Parathyroid adenoma (tissue), 2 donors: ENCODE measurements at regions not wholly inside any gene's neighbourhood (a gene's known extent, or its start where the extent isn't known, plus 50 kb on each side); places are given as distances from the start of the nearest gene placed in this dataset.

Source experiments
- H2AFZ ChIP-seq: fragments of 300-600 bp; sonication (generic); one replicate; pipeline ENCODE4 v1.7.0; 2017; ENCODE audit warnings: antibody characterized with exemption, mild to moderate bottlenecking
- H3K27ac ChIP-seq: fragments of 300-600 bp; sonication (generic); one replicate; pipeline ENCODE4 v1.7.0; 2017
- H3K27me3 ChIP-seq: fragments of 300-600 bp; sonication (generic); one replicate; pipeline ENCODE4 v1.7.0; 2017; ENCODE audit warnings: low read length; ENCODE audit not compliant: control insufficient read depth, insufficient read depth
- H3K36me3 ChIP-seq: fragments of 300-600 bp; sonication (generic); one replicate; pipeline ENCODE4 v1.7.0; 2017; ENCODE audit warnings: low read length; ENCODE audit not compliant: control insufficient read depth, insufficient read depth
- H3K4me1 ChIP-seq: fragments of 300-600 bp; sonication (generic); one replicate; pipeline ENCODE4 v1.7.0; 2017; ENCODE audit warnings: control low read depth
- H3K4me2 ChIP-seq: fragments of 300-600 bp; sonication (generic); one replicate; pipeline ENCODE4 v1.7.0; 2017; ENCODE audit warnings: low read length
- H3K4me3 ChIP-seq: fragments of 300-600 bp; sonication (generic); one replicate; pipeline ENCODE4 v1.7.0; 2017; ENCODE audit warnings: low read depth, low read length
- H3K79me2 ChIP-seq: fragments of 300-600 bp; sonication (generic); one replicate; pipeline ENCODE4 v1.7.0; 2017; ENCODE audit warnings: control low read depth
- H3K9ac ChIP-seq: fragments of 300-600 bp; sonication (generic); one replicate; pipeline ENCODE4 v1.7.0; 2017; ENCODE audit warnings: mild to moderate bottlenecking
- H3K9me3 ChIP-seq: fragments of 300-600 bp; sonication (generic); one replicate; pipeline ENCODE4 v1.7.0; 2017; ENCODE audit warnings: low read length; ENCODE audit not compliant: control insufficient read depth
- TF ChIP-seq, protein P1 (sequence below): fragments of 300-600 bp; sonication (generic); IDR thresholded peaks from one replicate; pipeline ENCODE4 v1.7.0; 2017; ENCODE audit warnings: antibody characterized with exemption, mild to moderate bottlenecking
- donor health status: primary hyperparathyroidism.

DNA sequence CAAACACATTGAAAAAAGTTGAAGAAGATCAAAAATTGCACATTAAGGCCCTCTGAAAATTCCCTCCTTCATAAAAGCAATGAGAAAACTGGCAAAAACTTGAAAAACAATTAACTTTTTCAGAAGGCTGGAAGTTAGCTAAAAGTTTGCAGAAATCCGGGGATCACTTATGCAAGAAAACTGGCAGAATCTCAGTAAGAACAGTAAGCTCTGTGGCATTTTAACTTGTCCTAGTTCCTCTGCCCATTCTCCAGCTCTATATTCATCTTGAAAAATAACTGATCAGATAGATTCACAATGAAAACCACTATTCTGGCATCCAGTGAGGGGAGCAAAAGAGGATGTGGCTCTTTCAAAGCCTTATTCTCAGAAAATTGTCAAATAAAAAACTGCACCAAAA is 566.8 kb downstream of the NTRK3 start:
- TF ChIP-seq, protein P1, sequence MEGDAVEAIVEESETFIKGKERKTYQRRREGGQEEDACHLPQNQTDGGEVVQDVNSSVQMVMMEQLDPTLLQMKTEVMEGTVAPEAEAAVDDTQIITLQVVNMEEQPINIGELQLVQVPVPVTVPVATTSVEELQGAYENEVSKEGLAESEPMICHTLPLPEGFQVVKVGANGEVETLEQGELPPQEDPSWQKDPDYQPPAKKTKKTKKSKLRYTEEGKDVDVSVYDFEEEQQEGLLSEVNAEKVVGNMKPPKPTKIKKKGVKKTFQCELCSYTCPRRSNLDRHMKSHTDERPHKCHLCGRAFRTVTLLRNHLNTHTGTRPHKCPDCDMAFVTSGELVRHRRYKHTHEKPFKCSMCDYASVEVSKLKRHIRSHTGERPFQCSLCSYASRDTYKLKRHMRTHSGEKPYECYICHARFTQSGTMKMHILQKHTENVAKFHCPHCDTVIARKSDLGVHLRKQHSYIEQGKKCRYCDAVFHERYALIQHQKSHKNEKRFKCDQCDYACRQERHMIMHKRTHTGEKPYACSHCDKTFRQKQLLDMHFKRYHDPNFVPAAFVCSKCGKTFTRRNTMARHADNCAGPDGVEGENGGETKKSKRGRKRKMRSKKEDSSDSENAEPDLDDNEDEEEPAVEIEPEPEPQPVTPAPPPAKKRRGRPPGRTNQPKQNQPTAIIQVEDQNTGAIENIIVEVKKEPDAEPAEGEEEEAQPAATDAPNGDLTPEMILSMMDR = no peak

GRCh38 chr15:87687523-87687870 is 569.0 kb downstream of the NTRK3 start:
- no peak overlapping the region for H3K4me2 ChIP-seq
- H3K79me2 ChIP-seq = no peaks in the 10 kb centered on the region
- H3K9ac ChIP-seq = no peak overlapping the region
- TF ChIP-seq, protein P1 = no peak
- H3K27ac ChIP-seq = no peak overlapping the region
- H3K4me1 ChIP-seq = no peaks in the 10 kb centered on the region
- H3K27me3 ChIP-seq = no peaks in the 10 kb centered on the region
- H3K36me3 ChIP-seq = no peaks in the 10 kb centered on the region
- H2AFZ ChIP-seq = no peak overlapping the region
- no peak overlapping the region for H3K4me3 ChIP-seq
- H3K9me3 ChIP-seq = no peaks in the 10 kb centered on the region

More for the DNA sequence above, 566.8 kb downstream of the NTRK3 start:
- Histone ChIP-seq H3K9me3 (no peaks in the 10 kb centered on the region), H3K4me1 (no peaks in the 10 kb centered on the region), H3K27ac (no peak overlapping the region), H3K4me2 (no peak overlapping the region), H3K36me3 (no peaks in the 10 kb centered on the region), H3K9ac (no peak overlapping the region), H3K27me3 (no peaks in the 10 kb centered on the region), H3K4me3 (no peak overlapping the region), H3K79me2 (no peaks in the 10 kb centered on the region), H2AFZ (no peak overlapping the region)

DNA sequence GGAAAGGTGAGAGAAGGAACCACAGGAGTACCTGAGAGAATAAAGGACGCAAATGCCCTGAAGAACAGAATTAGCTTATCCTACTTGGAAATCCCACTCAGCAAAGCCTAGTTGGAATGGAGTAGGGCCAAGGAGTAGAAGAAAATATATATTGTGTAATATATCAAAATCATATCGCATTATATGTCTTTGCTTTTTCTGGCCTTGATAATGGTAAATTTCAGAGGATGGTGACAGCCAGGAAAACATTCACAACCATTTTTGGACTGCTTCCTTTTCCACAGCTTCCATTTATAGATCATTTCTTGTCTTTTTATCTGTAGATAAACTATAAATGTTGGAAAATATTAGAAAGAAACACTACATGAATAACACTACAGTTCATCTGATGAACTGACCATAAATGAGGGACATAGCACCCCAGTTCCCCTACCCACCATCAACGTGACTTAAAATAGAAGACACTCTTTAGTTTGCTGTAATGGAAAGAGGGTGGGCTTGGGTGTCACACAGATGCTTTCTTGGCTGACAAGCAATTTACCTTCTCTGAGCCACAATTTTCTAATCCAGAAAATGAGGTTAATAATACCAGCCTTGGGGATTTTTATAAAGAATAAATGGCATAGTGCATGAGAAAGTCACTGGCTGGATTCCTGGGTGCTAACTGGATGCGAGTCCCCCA is 569.6 kb downstream of the NTRK3 start:
- Histone ChIP-seq H3K4me3 (no peak overlapping the region), H3K36me3 (no peaks in the 10 kb centered on the region), H3K9ac (no peak overlapping the region), H3K27me3 (no peaks in the 10 kb centered on the region), H3K79me2 (no peaks in the 10 kb centered on the region), H3K4me2 (no peak overlapping the region), H3K9me3 (no peaks in the 10 kb centered on the region), H3K4me1 (no peaks in the 10 kb centered on the region), H2AFZ (no peak overlapping the region), H3K27ac (no peak overlapping the region)
- TF ChIP-seq, protein P1 = no peak

DNA sequence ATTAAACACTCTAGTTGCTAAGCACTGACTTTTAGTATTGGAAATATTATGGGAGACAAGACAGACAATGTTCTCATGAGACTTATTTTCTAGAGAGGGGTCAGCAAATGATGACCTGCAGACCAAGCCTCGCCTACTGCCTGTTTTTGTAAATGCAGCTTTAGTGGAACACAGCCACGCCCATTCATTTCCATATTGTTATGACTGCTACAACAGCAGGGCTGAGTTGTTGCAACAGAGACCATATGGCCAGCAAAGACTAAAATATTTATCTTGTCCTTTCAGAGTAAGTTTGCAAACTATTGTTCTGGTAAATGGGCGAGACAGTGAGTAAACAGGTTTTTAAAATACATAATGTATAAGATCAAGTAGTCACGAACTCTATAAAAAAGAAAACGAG is 570.2 kb downstream of the NTRK3 start:
- Histone ChIP-seq H3K4me2 (no peak overlapping the region), H3K9me3 (no peaks in the 10 kb centered on the region), H3K36me3 (no peaks in the 10 kb centered on the region), H3K27ac (no peak overlapping the region), H2AFZ (no peak overlapping the region), H3K9ac (no peak overlapping the region), H3K79me2 (no peaks in the 10 kb centered on the region), H3K4me3 (no peak overlapping the region), H3K4me1 (no peaks in the 10 kb centered on the region), H3K27me3 (no peaks in the 10 kb centered on the region)
- TF ChIP-seq, protein P1 = no peak

GRCh38 chr15:87682527-87682926 is 574.0 kb downstream of the NTRK3 start:
- no peaks in the 10 kb centered on the region for H3K79me2 ChIP-seq
- no peaks in the 10 kb centered on the region for H3K36me3 ChIP-seq
- TF ChIP-seq, protein P1 = no peak
- H3K9me3 ChIP-seq = no peaks in the 10 kb centered on the region
- H3K4me1 ChIP-seq = no peaks in the 10 kb centered on the region
- H2AFZ ChIP-seq = no peak overlapping the region
- no peak overlapping the region for H3K4me3 ChIP-seq
- H3K27me3 ChIP-seq = no peaks in the 10 kb centered on the region
- H3K27ac ChIP-seq = no peak overlapping the region
- no peak overlapping the region for H3K9ac ChIP-seq
- no peak overlapping the region for H3K4me2 ChIP-seq
